BJ (cell line): ENCODE measurements at regions not wholly inside any gene's neighbourhood (a gene's known extent, or its start where the extent isn't known, plus 50 kb on each side); places are given as distances from the start of the nearest gene placed in this dataset.

Experiments
- CTCF ChIA-PET: fragments of 350-600 bp; formaldehyde crosslinking; extraction: SDS; loops from one replicate; lab custom pipeline; 2021; ENCODE audit warnings: antibody characterized with exemption, inconsistent platforms; lab: Yijun Ruan, JAX
- POLR2A ChIA-PET: fragments of 300-600 bp; sonication (Branson Sonifier 250); formaldehyde crosslinking; extraction: SDS; loops from one replicate; lab custom pipeline; 2021; ENCODE audit warnings: antibody characterized with exemption; lab: Charles Lee
- DNase-seq: peaks from one replicate; pipeline ENCODE4 v3.0.0-alpha.2; 2011; ENCODE audit warnings: low read depth
- H3K27me3 ChIP-seq: 2 replicates; pipeline ENCODE4 v1.6.0; 2011; ENCODE audit warnings: low read length; ENCODE audit not compliant: control insufficient read depth, insufficient read depth
- H3K36me3 ChIP-seq: 2 replicates; pipeline ENCODE4 v1.5.1; 2011; ENCODE audit warnings: low read length; ENCODE audit not compliant: control insufficient read depth, insufficient read depth
- H3K4me3 ChIP-seq: 2 replicates; pipeline ENCODE4 v1.5.1; 2011; ENCODE audit warnings: low read depth, mild to moderate bottlenecking, control low read depth, low read length
- TF ChIP-seq, protein P1 (sequence below): IDR thresholded peaks from 2 replicates; pipeline ENCODE4 v1.5.1; 2011; ENCODE audit warnings: low read depth, mild to moderate bottlenecking, control low read depth, inconsistent platforms, low read length, moderate library complexity; ENCODE audit not compliant: insufficient read depth

DNA sequence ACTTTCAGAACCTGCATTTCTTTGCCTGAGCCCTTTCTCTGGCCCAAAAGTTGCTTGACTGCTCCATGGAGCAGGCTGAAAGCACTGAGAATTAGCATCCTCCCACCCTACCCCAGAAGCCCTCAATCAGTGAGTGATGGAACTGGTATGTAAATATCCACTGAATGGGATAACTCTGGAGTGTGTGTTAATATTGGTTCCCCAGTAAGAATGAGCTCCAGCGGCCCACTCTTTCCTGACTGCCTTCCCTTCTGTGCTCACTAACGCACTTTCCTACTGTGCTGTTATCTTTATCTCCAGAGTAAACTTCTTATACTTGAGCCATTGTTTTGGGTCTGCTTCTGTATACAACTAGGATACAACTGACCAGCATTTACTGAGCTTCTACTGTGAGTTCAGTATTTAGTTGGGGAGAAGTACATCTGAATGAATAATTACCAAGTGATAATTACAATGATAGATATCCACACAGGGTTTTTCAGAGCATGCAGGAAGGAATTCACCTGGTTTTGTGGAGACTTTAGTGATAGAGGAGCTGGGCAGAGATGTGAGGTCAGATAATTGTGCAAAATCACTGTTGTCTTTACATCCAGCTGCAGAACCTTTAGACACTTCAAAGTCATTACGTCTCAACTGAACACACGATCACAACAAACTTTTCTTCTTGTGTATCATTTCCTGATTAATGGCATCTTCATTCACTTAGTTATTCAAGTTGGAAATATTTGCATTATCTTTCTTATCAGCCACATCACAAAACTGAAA is 149.2 kb upstream of the BTG1 start:
- H3K36me3 ChIP-seq = no peaks in the 10 kb centered on the region
- DNase-seq = no peak
- no peak overlapping the region for H3K4me3 ChIP-seq
- TF ChIP-seq, protein P1, sequence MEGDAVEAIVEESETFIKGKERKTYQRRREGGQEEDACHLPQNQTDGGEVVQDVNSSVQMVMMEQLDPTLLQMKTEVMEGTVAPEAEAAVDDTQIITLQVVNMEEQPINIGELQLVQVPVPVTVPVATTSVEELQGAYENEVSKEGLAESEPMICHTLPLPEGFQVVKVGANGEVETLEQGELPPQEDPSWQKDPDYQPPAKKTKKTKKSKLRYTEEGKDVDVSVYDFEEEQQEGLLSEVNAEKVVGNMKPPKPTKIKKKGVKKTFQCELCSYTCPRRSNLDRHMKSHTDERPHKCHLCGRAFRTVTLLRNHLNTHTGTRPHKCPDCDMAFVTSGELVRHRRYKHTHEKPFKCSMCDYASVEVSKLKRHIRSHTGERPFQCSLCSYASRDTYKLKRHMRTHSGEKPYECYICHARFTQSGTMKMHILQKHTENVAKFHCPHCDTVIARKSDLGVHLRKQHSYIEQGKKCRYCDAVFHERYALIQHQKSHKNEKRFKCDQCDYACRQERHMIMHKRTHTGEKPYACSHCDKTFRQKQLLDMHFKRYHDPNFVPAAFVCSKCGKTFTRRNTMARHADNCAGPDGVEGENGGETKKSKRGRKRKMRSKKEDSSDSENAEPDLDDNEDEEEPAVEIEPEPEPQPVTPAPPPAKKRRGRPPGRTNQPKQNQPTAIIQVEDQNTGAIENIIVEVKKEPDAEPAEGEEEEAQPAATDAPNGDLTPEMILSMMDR = no peak
- POLR2A ChIA-PET = no interaction called here
- CTCF ChIA-PET = interaction anchor here (1.7 kb wide), 1 partner anchor 13 kb away, joined by 4 read pairs; no protein-coding TSS in a partner anchor
- no peaks in the 10 kb centered on the region for H3K27me3 ChIP-seq

DNA sequence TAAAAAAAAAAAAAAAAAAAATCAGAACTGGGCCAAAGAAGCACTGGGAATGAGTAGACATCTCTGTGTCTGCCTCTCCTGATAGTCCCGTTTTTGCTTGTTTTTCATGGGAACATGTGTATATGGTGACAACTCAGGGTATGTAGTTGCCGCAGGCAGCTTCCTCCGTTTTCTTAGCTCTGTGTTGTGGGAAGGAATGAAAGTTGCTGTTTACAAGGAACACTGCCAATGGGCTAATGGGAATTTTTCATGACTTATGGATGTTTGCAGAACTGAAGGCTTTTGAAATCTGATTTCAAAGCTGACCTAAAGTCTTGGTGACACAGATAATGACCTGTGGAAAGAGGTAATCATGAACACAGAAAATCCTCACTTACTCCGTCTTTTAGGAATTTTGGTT is 146.4 kb upstream of the BTG1 start:
- Histone ChIP-seq H3K27me3 (no peaks in the 10 kb centered on the region), H3K36me3 (no peaks in the 10 kb centered on the region), H3K4me3 (no peak overlapping the region)
- DNase-seq = no peak
- POLR2A ChIA-PET = no interaction called here
- TF ChIP-seq, protein P1 = no peak
- CTCF ChIA-PET = no interaction called here

DNA sequence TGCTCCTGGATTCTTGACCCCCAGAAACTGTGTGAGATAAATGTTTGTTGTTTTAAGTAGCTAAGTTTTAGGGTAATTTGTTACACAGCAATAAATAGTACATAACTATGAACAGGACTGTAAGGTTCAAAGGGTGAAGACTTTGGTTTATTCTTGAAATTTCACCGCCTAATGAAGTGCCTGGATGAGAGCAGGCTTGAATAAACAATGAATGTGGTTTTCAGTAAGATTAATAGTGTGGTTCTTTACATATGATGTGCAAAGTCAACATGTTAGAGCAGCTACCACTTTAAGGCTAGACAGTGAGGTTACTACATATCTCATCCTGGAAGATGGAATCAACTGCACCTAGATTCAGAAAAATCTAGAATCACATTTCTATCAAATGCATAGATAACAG is 145.2 kb upstream of the BTG1 start:
- H3K36me3 ChIP-seq = no peaks in the 10 kb centered on the region
- no peak overlapping the region for H3K4me3 ChIP-seq
- H3K27me3 ChIP-seq = no peaks in the 10 kb centered on the region
- ChIA-PET POLR2A (interaction anchor here (0.5 kb wide), 1 partner anchor 29 kb away, joined by 4 read pairs; no protein-coding TSS in a partner anchor), CTCF (interaction anchor here (1.2 to 1.3 kb wide), 3 partner anchors 9 to 12 kb away, joined by 3 to 5 read pairs (median 3); no protein-coding TSS in a partner anchor)
- TF ChIP-seq, protein P1 = no peak
- DNase-seq = no peak

DNA sequence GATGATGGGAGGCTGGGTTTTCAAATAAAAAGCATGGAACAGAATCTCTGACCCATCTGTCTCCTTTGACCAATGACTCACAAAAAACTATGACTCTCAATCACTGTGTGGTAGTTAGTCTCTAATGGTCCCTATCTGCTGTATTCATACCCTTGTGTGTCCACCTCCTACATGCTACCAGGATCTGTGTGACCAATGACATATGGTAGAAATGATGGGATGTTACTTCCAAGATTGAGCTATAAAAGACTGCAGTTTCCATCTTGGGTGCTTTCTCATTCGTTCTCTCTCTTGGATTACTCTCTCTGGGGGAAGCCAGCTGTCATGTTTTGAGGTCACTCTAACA is 144.7 kb upstream of the BTG1 start:
- no peak overlapping the region for H3K4me3 ChIP-seq
- no peak for DNase-seq
- H3K36me3 ChIP-seq = no peaks in the 10 kb centered on the region
- ChIA-PET CTCF (interaction anchor here (1.2 to 1.3 kb wide), 3 partner anchors 8 to 12 kb away, joined by 3 to 5 read pairs (median 3); no protein-coding TSS in a partner anchor), POLR2A (interaction anchor here (0.5 kb wide), 1 partner anchor 29 kb away, joined by 4 read pairs; no protein-coding TSS in a partner anchor)
- TF ChIP-seq, protein P1 = no peak
- H3K27me3 ChIP-seq = no peaks in the 10 kb centered on the region

DNA sequence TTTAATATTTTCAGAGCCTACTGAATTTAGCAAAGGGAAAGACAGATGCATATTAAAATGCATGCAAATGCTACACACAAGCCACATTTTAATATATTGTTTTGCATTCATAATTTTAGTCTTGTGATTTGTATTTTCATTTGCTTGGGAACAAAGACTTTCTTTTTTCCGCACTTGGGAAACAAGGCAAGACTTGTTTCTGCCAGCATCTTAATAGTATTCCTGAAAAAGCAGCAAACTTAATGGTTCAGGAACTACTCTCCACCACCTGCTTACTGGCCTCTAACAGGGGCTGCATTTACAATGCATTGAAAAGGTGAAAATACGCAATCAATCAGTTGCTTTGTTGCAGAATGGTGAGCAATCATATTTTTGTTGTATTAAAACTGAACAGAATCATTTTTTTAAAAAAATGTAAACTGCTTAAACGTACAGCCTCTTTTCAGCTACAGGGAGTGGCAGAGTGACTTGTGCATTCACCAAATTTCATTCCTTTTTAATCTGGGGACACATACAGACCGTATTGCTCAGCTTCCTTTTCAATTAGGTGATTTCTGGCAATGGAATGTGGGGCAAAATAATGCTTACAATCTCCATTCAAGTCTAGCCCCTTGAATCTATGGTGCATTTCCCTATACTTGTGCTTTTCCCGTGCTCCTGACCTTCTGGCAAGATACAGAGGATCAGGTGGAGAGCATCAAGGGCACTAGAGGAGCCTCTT is 144.1 kb upstream of the BTG1 start:
- CTCF ChIA-PET = interaction anchor here (1.3 kb wide), 2 partner anchors 11 kb away, joined by 3 to 5 read pairs; no protein-coding TSS in a partner anchor
- Histone ChIP-seq H3K4me3 (no peak overlapping the region), H3K36me3 (no peaks in the 10 kb centered on the region), H3K27me3 (no peaks in the 10 kb centered on the region)
- TF ChIP-seq, protein P1 = no peak
- POLR2A ChIA-PET = interaction anchor here (0.5 kb wide), 1 partner anchor 370 kb away, joined by 3 read pairs; no protein-coding TSS in a partner anchor
- DNase-seq = peak; percentile 44
